OCI-LY7 (cell line): ENCODE measurements at regions not wholly inside any gene's neighbourhood (a gene's known extent, or its start where the extent isn't known, plus 50 kb on each side); places are given as distances from the start of the nearest gene placed in this dataset.

Source experiments
- EZH2phosphoT487 ChIP-seq: fragments of 200-600 bp; sonication (generic); IDR thresholded peaks from 2 replicates; pipeline ENCODE4 v1.6.1; 2018; ENCODE audit warnings: low read depth, borderline replicate concordance, mild to moderate bottlenecking, mixed run types, antibody characterized with exemption, low read length, moderate library complexity, mixed read lengths
- TF ChIP-seq, protein P1 (sequence below): fragments of 200-600 bp; sonication (generic); conservative IDR thresholded peaks from 2 replicates; pipeline ENCODE4 v1.5.1; 2014; ENCODE audit warnings: mild to moderate bottlenecking, antibody characterized with exemption, low read length, moderate library complexity, mixed read lengths

DNA sequence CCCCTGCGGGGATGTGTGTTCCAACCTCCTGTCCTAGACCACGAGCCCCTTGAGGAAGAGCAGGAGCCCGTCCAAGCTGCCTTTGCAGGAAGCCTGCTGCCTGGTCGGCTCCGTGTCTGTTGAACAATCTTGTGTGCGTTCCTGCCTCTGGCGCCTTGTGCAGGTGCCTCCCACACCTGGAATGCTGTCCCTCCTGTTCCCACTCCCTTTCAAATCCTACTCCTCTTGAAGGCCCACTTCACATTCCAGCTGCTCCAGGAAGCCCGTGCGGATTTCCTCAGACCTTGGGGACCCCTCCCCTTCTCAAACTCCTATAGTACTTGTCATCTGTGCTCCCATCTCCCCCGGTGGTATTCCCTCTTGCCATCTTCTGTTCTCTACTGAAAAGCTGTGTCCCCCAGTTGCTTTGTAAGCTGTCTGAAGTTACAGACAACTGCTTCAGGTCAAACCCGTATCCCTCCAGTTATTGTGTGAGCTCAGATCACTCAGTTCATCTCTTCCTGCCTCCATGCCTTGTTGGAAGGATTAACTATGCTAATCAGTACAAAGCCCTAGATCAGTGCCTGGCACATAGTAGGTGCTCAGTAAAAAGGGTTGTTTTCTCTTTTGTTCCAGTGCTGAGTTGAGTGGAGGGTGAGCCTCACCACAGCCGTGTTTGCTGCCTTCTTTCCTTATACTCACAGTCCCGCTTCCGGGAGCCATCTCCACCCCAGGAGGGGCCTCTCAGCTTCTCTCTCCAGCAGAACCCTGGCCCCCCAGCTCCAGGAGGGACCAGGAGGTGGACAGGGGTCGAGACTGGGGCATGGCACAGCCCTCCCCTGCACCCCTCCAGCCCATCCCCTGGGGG lies 241.8 kb upstream of the CIBAR2 start:
- TF ChIP-seq, protein P1, sequence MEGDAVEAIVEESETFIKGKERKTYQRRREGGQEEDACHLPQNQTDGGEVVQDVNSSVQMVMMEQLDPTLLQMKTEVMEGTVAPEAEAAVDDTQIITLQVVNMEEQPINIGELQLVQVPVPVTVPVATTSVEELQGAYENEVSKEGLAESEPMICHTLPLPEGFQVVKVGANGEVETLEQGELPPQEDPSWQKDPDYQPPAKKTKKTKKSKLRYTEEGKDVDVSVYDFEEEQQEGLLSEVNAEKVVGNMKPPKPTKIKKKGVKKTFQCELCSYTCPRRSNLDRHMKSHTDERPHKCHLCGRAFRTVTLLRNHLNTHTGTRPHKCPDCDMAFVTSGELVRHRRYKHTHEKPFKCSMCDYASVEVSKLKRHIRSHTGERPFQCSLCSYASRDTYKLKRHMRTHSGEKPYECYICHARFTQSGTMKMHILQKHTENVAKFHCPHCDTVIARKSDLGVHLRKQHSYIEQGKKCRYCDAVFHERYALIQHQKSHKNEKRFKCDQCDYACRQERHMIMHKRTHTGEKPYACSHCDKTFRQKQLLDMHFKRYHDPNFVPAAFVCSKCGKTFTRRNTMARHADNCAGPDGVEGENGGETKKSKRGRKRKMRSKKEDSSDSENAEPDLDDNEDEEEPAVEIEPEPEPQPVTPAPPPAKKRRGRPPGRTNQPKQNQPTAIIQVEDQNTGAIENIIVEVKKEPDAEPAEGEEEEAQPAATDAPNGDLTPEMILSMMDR, result no peak
- TF ChIP-seq EZH2phosphoT487, result no peak
